Keratinocyte (primary cell): ENCODE measurements at regions not wholly inside any gene's neighbourhood (a gene's known extent, or its start where the extent isn't known, plus 50 kb on each side); places are given as distances from the start of the nearest gene placed in this dataset.

Source experiments
- CTCF ChIP-seq, 3 experiments: IDR thresholded peaks in 1 of 3; conservative IDR thresholded peaks in 1 of 3; optimal IDR thresholded peaks in 1 of 3; 2 replicates in 2 of 3; 3 replicates in 1 of 3; pipeline versions ENCODE3 to v1.5.1; 2011; ENCODE audit warnings: low read length in 3 of 3, mild to moderate bottlenecking in 3 of 3, moderate library complexity in 2 of 3, control low read depth in 1 of 3, inconsistent platforms in 1 of 3; ENCODE audit not compliant: insufficient read depth in 2 of 3; ENCODE audit errors: extremely low read depth in 1 of 3
- EZH2 ChIP-seq: IDR thresholded peaks from one replicate; pipeline ENCODE4 v1.6.1; 2012; ENCODE audit warnings: inconsistent platforms, mild to moderate bottlenecking, low read length, moderate library complexity

GRCh38 chr10:78255796-78256638, 222.4 kb downstream of the RPS24 start:
- TF ChIP-seq EZH2 = no peak
- no peak for TF ChIP-seq CTCF (optimal IDR thresholded peaks at IDR 0.05 in 1 of 3, IDR thresholded peaks at IDR 0.05 in 1 of 3, conservative IDR thresholded peaks at IDR 0.05 in 1 of 3; ENCODE audit: extremely low read depth in 1 of 3, insufficient read depth in 2 of 3, low read length in 3 of 3)
